H9 (cell line): ENCODE measurements at regions not wholly inside any gene's neighbourhood (a gene's known extent, or its start where the extent isn't known, plus 50 kb on each side); places are given as distances from the start of the nearest gene placed in this dataset.

Experiments
- DNase-seq: peaks from one replicate; pipeline ENCODE4 v3.0.0-alpha.2; 2017
- H2AFZ ChIP-seq: one replicate; pipeline ENCODE4 v1.6.1; 2013; ENCODE audit warnings: mild to moderate bottlenecking, low read length, control low read depth, moderate library complexity
- H2AK5ac ChIP-seq: 2 replicates; pipeline ENCODE4 v1.6.1; 2013; ENCODE audit warnings: low read length, control low read depth, mixed read lengths; ENCODE audit not compliant: insufficient read length
- H2BK120ac ChIP-seq: one replicate; pipeline ENCODE4 v1.6.1; 2013; ENCODE audit warnings: low read depth, mild to moderate bottlenecking, low read length, control low read depth, inconsistent platforms; ENCODE audit not compliant: poor library complexity, severe bottlenecking
- H2BK12ac ChIP-seq: 2 replicates; pipeline ENCODE4 v1.6.1; 2013; ENCODE audit warnings: low read length, control low read depth, mixed read lengths, low read depth; ENCODE audit not compliant: insufficient read length
- H2BK15ac ChIP-seq: 2 replicates; pipeline ENCODE4 v1.6.1; 2013; ENCODE audit warnings: low read depth, low read length, control low read depth
- H2BK20ac ChIP-seq: one replicate; pipeline ENCODE4 v1.6.1; 2013; ENCODE audit warnings: low read depth, mild to moderate bottlenecking, low read length, control low read depth, inconsistent platforms; ENCODE audit not compliant: poor library complexity, severe bottlenecking
- H2BK5ac ChIP-seq: 2 replicates; pipeline ENCODE4 v1.6.1; 2013; ENCODE audit warnings: low read length, control low read depth, mixed read lengths; ENCODE audit not compliant: insufficient read length
- H3K14ac ChIP-seq: 2 replicates; pipeline ENCODE4 v1.6.1; 2013; ENCODE audit warnings: low read length, control low read depth; ENCODE audit not compliant: insufficient read depth
- H3K18ac ChIP-seq: 2 replicates; pipeline ENCODE4 v1.6.1; 2013; ENCODE audit warnings: low read depth, mild to moderate bottlenecking, mixed read lengths, low read length, control low read depth; ENCODE audit not compliant: insufficient read length
- H3K23ac ChIP-seq: 2 replicates; pipeline ENCODE4 v1.6.1; 2013; ENCODE audit warnings: low read length, control low read depth, mixed read lengths, low read depth; ENCODE audit not compliant: insufficient read length
- H3K23me2 ChIP-seq: 2 replicates; pipeline ENCODE4 v1.6.1; 2013; ENCODE audit warnings: low read depth, mild to moderate bottlenecking, mixed read lengths, low read length, control low read depth; ENCODE audit not compliant: insufficient read length, poor library complexity, severe bottlenecking
- H3K27ac ChIP-seq: 2 replicates; pipeline ENCODE4 v1.5.1; 2013; ENCODE audit warnings: low read length, control low read depth, mixed read lengths, low read depth; ENCODE audit not compliant: insufficient read length
- H3K27me3 ChIP-seq: 2 replicates; pipeline ENCODE4 v1.6.1; 2013; ENCODE audit warnings: low read length, control low read depth, inconsistent platforms; ENCODE audit not compliant: insufficient read depth
- H3K4ac ChIP-seq: 2 replicates; pipeline ENCODE4 v1.6.1; 2013; ENCODE audit warnings: low read depth, mild to moderate bottlenecking, control low read depth, inconsistent platforms, low read length, moderate library complexity
- H3K4me1 ChIP-seq: 2 replicates; pipeline ENCODE4 v1.6.1; 2013; ENCODE audit warnings: low read length, control low read depth, inconsistent platforms; ENCODE audit not compliant: insufficient read depth
- H3K4me2 ChIP-seq: 2 replicates; pipeline ENCODE4 v1.6.1; 2013; ENCODE audit warnings: low read length, control low read depth, mixed read lengths; ENCODE audit not compliant: insufficient read length, insufficient read depth
- H3K56ac ChIP-seq: 2 replicates; pipeline ENCODE4 v1.6.1; 2013; ENCODE audit warnings: low read depth, mild to moderate bottlenecking, mixed read lengths, low read length, control low read depth; ENCODE audit not compliant: insufficient read length
- H3K79me1 ChIP-seq: 2 replicates; pipeline ENCODE4 v1.6.1; 2013; ENCODE audit warnings: low read depth, mild to moderate bottlenecking, moderate library complexity, low read length, control low read depth, inconsistent platforms; ENCODE audit not compliant: insufficient read depth, poor library complexity, severe bottlenecking
- H3K79me2 ChIP-seq: 2 replicates; pipeline ENCODE4 v1.6.1; 2013; ENCODE audit warnings: low read length, control low read depth, inconsistent platforms; ENCODE audit not compliant: insufficient read depth
- H3K9ac ChIP-seq: 2 replicates; pipeline ENCODE4 v1.6.1; 2013; ENCODE audit warnings: low read length, control low read depth, mixed read lengths; ENCODE audit not compliant: insufficient read length; ENCODE audit errors: extremely low read depth
- H3K9me3 ChIP-seq: one replicate; pipeline ENCODE4 v1.6.1; 2013; ENCODE audit warnings: low read depth, low read length, inconsistent platforms; ENCODE audit not compliant: control insufficient read depth
- H3T11ph ChIP-seq: one replicate; pipeline ENCODE4 v1.6.1; 2013; ENCODE audit warnings: mild to moderate bottlenecking, low read length, control low read depth, inconsistent platforms
- H4K20me1 ChIP-seq: one replicate; pipeline ENCODE4 v1.6.1; 2013; ENCODE audit not compliant: control insufficient read depth, insufficient read length, insufficient read depth
- H4K5ac ChIP-seq: 2 replicates; pipeline ENCODE4 v1.6.1; 2013; ENCODE audit warnings: low read depth, mild to moderate bottlenecking, mixed read lengths, low read length, control low read depth; ENCODE audit not compliant: insufficient read length
- H4K8ac ChIP-seq: replicated peaks from 2 replicates; pipeline ENCODE4 v1.6.1; 2013; ENCODE audit warnings: low read length, control low read depth, mixed read lengths, low read depth; ENCODE audit not compliant: insufficient read length
- H4K91ac ChIP-seq: 2 replicates; pipeline ENCODE4 v1.6.1; 2013; ENCODE audit warnings: low read depth, mild to moderate bottlenecking, moderate library complexity, mixed read lengths, low read length, control low read depth; ENCODE audit not compliant: insufficient read length
- H3K27ac Mint-ChIP-seq, 3 experiments: 2 replicates in 2 of 3; 3 replicates in 1 of 3; pipeline ENCODE4 v1.8.0; 2020 to 2021; ENCODE audit warnings: mixed read lengths in 3 of 3, mild to moderate bottlenecking in 1 of 3, moderate library complexity in 1 of 3
- H3K27me3 Mint-ChIP-seq: 2 replicates; pipeline ENCODE4 v1.8.0; 2021; ENCODE audit warnings: low read depth, mild to moderate bottlenecking, moderate library complexity, mixed read lengths
- H3K36me3 Mint-ChIP-seq, 3 experiments: 2 replicates in 2 of 3; 3 replicates in 1 of 3; pipeline ENCODE4 v1.8.0; 2020 to 2021; ENCODE audit warnings: low read depth in 3 of 3, mixed read lengths in 3 of 3; ENCODE audit not compliant: insufficient read depth in 1 of 3
- H3K4me1 Mint-ChIP-seq, 2 experiments: 2 replicates each; pipeline ENCODE4 v1.8.0; 2020; ENCODE audit warnings: mixed read lengths in 2 of 2
- H3K4me3 Mint-ChIP-seq, 2 experiments: 2 replicates in 1 of 2; 3 replicates in 1 of 2; pipeline ENCODE4 v1.8.0; 2020 to 2021; ENCODE audit warnings: mild to moderate bottlenecking in 2 of 2, mixed read lengths in 2 of 2, moderate library complexity in 1 of 2
- H3K9me3 Mint-ChIP-seq, 2 experiments: 2 replicates in 1 of 2; 3 replicates in 1 of 2; pipeline ENCODE4 v1.8.0; 2020; ENCODE audit warnings: mild to moderate bottlenecking in 2 of 2, mixed read lengths in 2 of 2, moderate library complexity in 1 of 2
- CTCF ChIP-seq: fragments of 200-600 bp; sonication (generic); conservative IDR thresholded peaks from 3 replicates; pipeline ENCODE4 v1.8.0; 2021; ENCODE audit warnings: antibody characterized with exemption, mild to moderate bottlenecking
- WGBS: extraction: QIAGEN DNeasy Blood & Tissue Kit; methylation state at CpG from one replicate; pipeline ENCODE4 v1.1.7; 2013; ENCODE audit warnings: missing lambda C conversion rate, low lambda C conversion rate, mixed read lengths; ENCODE audit not compliant: insufficient read length; ENCODE audit errors: extremely low coverage; 5-methylcytosine and 5-hydroxymethylcytosine counted together

- no peak overlapping the region for H4K8ac ChIP-seq
- H3K4me3 Mint-ChIP-seq = no peak overlapping the region
- DNase-seq = no peak
- H2AK5ac ChIP-seq = no peak overlapping the region
- no peak for TF ChIP-seq CTCF
- H3K23me2 ChIP-seq = no peaks in the 10 kb centered on the region
- H3K9ac ChIP-seq = no peak overlapping the region
- no peak overlapping the region; a peak in 1 of 7 replicates for H3K27ac Mint-ChIP-seq
- no peak overlapping the region for H2BK12ac ChIP-seq
- no peaks in the 10 kb centered on the region for H3K27me3 ChIP-seq
- no peak overlapping the region for H2BK20ac ChIP-seq
- H3K56ac ChIP-seq = no peak overlapping the region
- H2BK5ac ChIP-seq = no peak overlapping the region
- H3K4ac ChIP-seq = no peak overlapping the region
- no peak overlapping the region for H3K23ac ChIP-seq
- H2BK120ac ChIP-seq = no peak overlapping the region
- H3K4me1 ChIP-seq = no peaks in the 10 kb centered on the region
- H2AFZ ChIP-seq = no peak overlapping the region
- no peak overlapping the region for H4K91ac ChIP-seq
- H3K36me3 Mint-ChIP-seq = peaks cover 3 to 15% (median 6%) of the 10 kb centered on the region in 3 experiments; a peak in 5 of 7 replicates
- H3K14ac ChIP-seq = no peak overlapping the region
- no peak overlapping the region for H3K27ac ChIP-seq
- H2BK15ac ChIP-seq = no peak overlapping the region
- peaks cover 8 to 12% of the 10 kb centered on the region in 2 experiments for H3K4me1 Mint-ChIP-seq
- H3K79me1 ChIP-seq = no peaks in the 10 kb centered on the region
- WGBS = no CpG with 5 or more reads among the region's 5 CpGs
- H3K4me2 ChIP-seq = no peak overlapping the region
- no peaks in the 10 kb centered on the region; the same call in 1 of the 2 replicates for H3K27me3 Mint-ChIP-seq
- no peaks in the 10 kb centered on the region for H4K20me1 ChIP-seq
- no peak overlapping the region for H3T11ph ChIP-seq
- no peaks in the 10 kb centered on the region for H3K79me2 ChIP-seq
- no peak overlapping the region for H4K5ac ChIP-seq
- H3K9me3 Mint-ChIP-seq = peaks cover 9 to 11% of the 10 kb centered on the region in 2 experiments
- no peak overlapping the region for H3K18ac ChIP-seq
- no peaks in the 10 kb centered on the region for H3K9me3 ChIP-seq
Measured at GRCh38 chr2:22596306-22596705, 788.7 kb upstream of the KLHL29 start.
